LNCaP clone FGC (cell line): ENCODE measurements at regions not wholly inside any gene's neighbourhood (a gene's known extent, or its start where the extent isn't known, plus 50 kb on each side); places are given as distances from the start of the nearest gene placed in this dataset.

Source experiments
- DNase-seq: peaks from one replicate; pipeline ENCODE4 v3.0.0-alpha.2; 2011; ENCODE audit warnings: low read depth
- H3K4me3 ChIP-seq: 2 replicates; pipeline ENCODE4 v1.5.1; 2011; ENCODE audit warnings: mild to moderate bottlenecking, low read depth, low read length, control low read depth
- CTCF ChIP-seq: IDR thresholded peaks from 2 replicates; pipeline ENCODE4 v1.5.1; 2012; ENCODE audit warnings: mild to moderate bottlenecking; ENCODE audit not compliant: control insufficient read depth, insufficient read depth; ENCODE audit errors: extremely low read depth

- no peak for DNase-seq
- TF ChIP-seq CTCF: no peak
- H3K4me3 ChIP-seq: no peak overlapping the region
Measured at GRCh38 chr3:146881966-146882760, 277.0 kb upstream of the PLSCR5 start.

- DNase-seq: no peak
- no peak for TF ChIP-seq CTCF
- H3K4me3 ChIP-seq: no peak overlapping the region
Measured at GRCh38 chr3:146881356-146881755, 276.2 kb upstream of the PLSCR5 start.

GRCh38 chr3:146873748-146874147 is 268.6 kb upstream of the PLSCR5 start:
- no peak for TF ChIP-seq CTCF
- no peak for DNase-seq
- H3K4me3 ChIP-seq: no peak overlapping the region

GRCh38 chr3:146865175-146865755 is 260.1 kb upstream of the PLSCR5 start:
- H3K4me3 ChIP-seq: no peak overlapping the region
- no peak for DNase-seq
- no peak for TF ChIP-seq CTCF

GRCh38 chr3:146861262-146861661 is 256.1 kb upstream of the PLSCR5 start:
- H3K4me3 ChIP-seq: no peak overlapping the region
- no peak for TF ChIP-seq CTCF
- DNase-seq: no peak

- no peak for DNase-seq
- H3K4me3 ChIP-seq: no peak overlapping the region
- no peak for TF ChIP-seq CTCF
Measured at GRCh38 chr3:146854523-146854922, 249.4 kb upstream of the PLSCR5 start.
